Esophagus (tissue), 2 donors: ENCODE measurements at regions not wholly inside any gene's neighbourhood (a gene's known extent, or its start where the extent isn't known, plus 50 kb on each side); places are given as distances from the start of the nearest gene placed in this dataset.
"Not testable (repeated sequence)": the region's sequence is repeated elsewhere in the genome, so short reads cannot be mapped to it uniquely, and the experiment has no call there.

Experiments
- H3K27ac ChIP-seq, 2 donors: one replicate each; pipeline ENCODE4 v1.5.1; 2013; ENCODE audit warnings: low read depth in 2 of 2, mild to moderate bottlenecking in 2 of 2, inconsistent platforms in 1 of 2, low read length in 1 of 2, moderate library complexity in 1 of 2
- H3K27me3 ChIP-seq, 2 donors: one replicate each; pipeline ENCODE4 v1.6.1; 2013; ENCODE audit warnings: low read length in 2 of 2, control low read depth in 1 of 2, mild to moderate bottlenecking in 1 of 2; ENCODE audit not compliant: insufficient read depth in 2 of 2, control insufficient read depth in 1 of 2
- H3K36me3 ChIP-seq, 2 donors: one replicate each; pipeline ENCODE4 v1.6.1; 2013; ENCODE audit warnings: low read length in 1 of 2; ENCODE audit not compliant: control insufficient read depth in 2 of 2, insufficient read depth in 2 of 2
- H3K4me1 ChIP-seq, 2 donors: one replicate each; pipeline ENCODE4 v1.6.1; 2013; ENCODE audit warnings: low read length in 1 of 2; ENCODE audit not compliant: control insufficient read depth in 2 of 2, insufficient read depth in 2 of 2
- H3K4me3 ChIP-seq, 2 donors: one replicate each; pipeline ENCODE4 v1.5.1; 2013; ENCODE audit warnings: low read length in 2 of 2, mild to moderate bottlenecking in 2 of 2, low read depth in 1 of 2, moderate library complexity in 1 of 2
- H3K9me3 ChIP-seq, 2 donors: one replicate each; pipeline ENCODE4 v1.6.1; 2013; ENCODE audit warnings: mild to moderate bottlenecking in 2 of 2, low read depth in 1 of 2, low read length in 1 of 2, moderate library complexity in 1 of 2; ENCODE audit not compliant: control insufficient read depth in 2 of 2, insufficient read depth in 1 of 2
- WGBS, 2 donors: extraction: QIAGEN DNeasy Blood & Tissue Kit; methylation state at CpG; one replicate each; pipeline ENCODE4 v1.1.7; 2013; 5-methylcytosine and 5-hydroxymethylcytosine counted together
- donor health status: healthy with polysubstance abuse.
- donor health status: Bipolar disorder and iron deficiency.

GRCh38 chr13:80704369-80704768, 363.4 kb upstream of the SPRY2 start:
- peaks cover 0 to 3% of the 10 kb centered on the region in 2 donors for H3K4me1 ChIP-seq
- WGBS, 2 donors: 98% methylated on average over 18 to 20 of the region's 20 CpGs
- H3K36me3 ChIP-seq: no peaks in the 10 kb centered on the region
- H3K27me3 ChIP-seq: no peaks in the 10 kb centered on the region
- peaks cover 3 to 19% of the 10 kb centered on the region in 2 donors for H3K9me3 ChIP-seq
- H3K27ac ChIP-seq: no peak overlapping the region
- no peak overlapping the region for H3K4me3 ChIP-seq

- Histone ChIP-seq H3K27me3 (no peaks in the 10 kb centered on the region), H3K4me3 (no peak overlapping the region), H3K4me1 (no peaks in the 10 kb centered on the region), H3K9me3 (no peaks in the 10 kb centered on the region), H3K36me3 (no peaks in the 10 kb centered on the region), H3K27ac (no peak overlapping the region)
- 92% methylated on average over 1 of the region's 1 CpG for WGBS, 2 donors
Observed at GRCh38 chr13:80695841-80696240, 354.9 kb upstream of the SPRY2 start.

GRCh38 chr13:80691814-80692213, 350.9 kb upstream of the SPRY2 start:
- not testable (repeated sequence) for H3K4me1 ChIP-seq, H3K9me3 ChIP-seq, H3K36me3 ChIP-seq, H3K27me3 ChIP-seq, H3K27ac ChIP-seq, H3K4me3 ChIP-seq
- WGBS, 2 donors: 87 to 90% methylated on average over 2 of the region's 2 CpGs

- no peaks in the 10 kb centered on the region for H3K9me3 ChIP-seq
- no peak overlapping the region for H3K27ac ChIP-seq
- no peak overlapping the region for H3K4me3 ChIP-seq
- H3K36me3 ChIP-seq: no peaks in the 10 kb centered on the region
- H3K4me1 ChIP-seq: no peaks in the 10 kb centered on the region
- WGBS, 2 donors: 79 to 85% methylated on average over 3 of the region's 3 CpGs
- H3K27me3 ChIP-seq: no peaks in the 10 kb centered on the region
Observed at GRCh38 chr13:80690208-80690607, 349.3 kb upstream of the SPRY2 start.

- Histone ChIP-seq H3K4me3 (no peak overlapping the region), H3K4me1 (no peaks in the 10 kb centered on the region)
Observed at GRCh38 chr13:80688593-80688992, 347.7 kb upstream of the SPRY2 start.

GRCh38 chr13:80685942-80686341, 345.0 kb upstream of the SPRY2 start:
- no peaks in the 10 kb centered on the region for H3K9me3 ChIP-seq
- H3K27me3 ChIP-seq: no peaks in the 10 kb centered on the region
- 74 to 87% methylated on average over 1 of the region's 1 CpG for WGBS, 2 donors
- H3K4me1 ChIP-seq: no peaks in the 10 kb centered on the region
- no peak overlapping the region for H3K4me3 ChIP-seq
- no peak overlapping the region for H3K27ac ChIP-seq
- H3K36me3 ChIP-seq: no peaks in the 10 kb centered on the region

More at GRCh38 chr13:80688593-80688992, 347.7 kb upstream of the SPRY2 start:
- Histone ChIP-seq H3K27ac (no peak overlapping the region), H3K9me3 (no peaks in the 10 kb centered on the region), H3K27me3 (no peaks in the 10 kb centered on the region), H3K36me3 (no peaks in the 10 kb centered on the region)

GRCh38 chr13:80684217-80684991, 343.5 kb upstream of the SPRY2 start:
- Histone ChIP-seq H3K36me3 (no peaks in the 10 kb centered on the region), H3K27ac (no peak overlapping the region), H3K9me3 (no peaks in the 10 kb centered on the region), H3K4me3 (no peak overlapping the region), H3K4me1 (no peaks in the 10 kb centered on the region), H3K27me3 (no peaks in the 10 kb centered on the region)
- 65 to 75% methylated on average over 2 of the region's 2 CpGs for WGBS, 2 donors

- WGBS, 2 donors: 86 to 90% methylated on average over 1 of the region's 1 CpG
- no peak overlapping the region for H3K4me3 ChIP-seq
- H3K36me3 ChIP-seq: no peaks in the 10 kb centered on the region
- H3K27me3 ChIP-seq: no peaks in the 10 kb centered on the region
- no peaks in the 10 kb centered on the region for H3K9me3 ChIP-seq
- H3K4me1 ChIP-seq: no peaks in the 10 kb centered on the region
- H3K27ac ChIP-seq: no peak overlapping the region
Observed at GRCh38 chr13:80680786-80681366, 339.9 kb upstream of the SPRY2 start.

- no peaks in the 10 kb centered on the region for H3K27me3 ChIP-seq
- H3K4me3 ChIP-seq: no peak overlapping the region
- no peak overlapping the region for H3K27ac ChIP-seq
- H3K36me3 ChIP-seq: no peaks in the 10 kb centered on the region
- no peaks in the 10 kb centered on the region for H3K4me1 ChIP-seq
- H3K9me3 ChIP-seq: no peaks in the 10 kb centered on the region
- 75 to 88% methylated on average over 1 of the region's 1 CpG for WGBS, 2 donors
Observed at GRCh38 chr13:80679423-80679822, 338.5 kb upstream of the SPRY2 start.

- Histone ChIP-seq H3K36me3 (no peaks in the 10 kb centered on the region), H3K4me3 (no peak overlapping the region), H3K9me3 (no peaks in the 10 kb centered on the region), H3K27ac (no peak overlapping the region), H3K27me3 (no peaks in the 10 kb centered on the region), H3K4me1 (no peaks in the 10 kb centered on the region)
- 94 to 95% methylated on average over 2 of the region's 2 CpGs for WGBS, 2 donors
Observed at GRCh38 chr13:80677227-80677626, 336.3 kb upstream of the SPRY2 start.
